IPS-15b (cell line): ENCODE measurements at regions not wholly inside any gene's neighbourhood (a gene's known extent, or its start where the extent isn't known, plus 50 kb on each side); places are given as distances from the start of the nearest gene placed in this dataset.

Experiments used
- H3K27me3 ChIP-seq: one replicate; pipeline ENCODE4 v1.6.1; 2013; ENCODE audit warnings: low read length; ENCODE audit not compliant: control insufficient read depth, insufficient read depth
- H3K36me3 ChIP-seq: one replicate; pipeline ENCODE4 v1.6.1; 2013; ENCODE audit warnings: low read length; ENCODE audit not compliant: control insufficient read depth, insufficient read depth
- H3K4me1 ChIP-seq: one replicate; pipeline ENCODE4 v1.6.1; 2013; ENCODE audit warnings: mild to moderate bottlenecking, low read length; ENCODE audit not compliant: control insufficient read depth, insufficient read depth
- H3K4me3 ChIP-seq: one replicate; pipeline ENCODE4 v1.5.1; 2013; ENCODE audit warnings: low read depth, low read length
- H3K9ac ChIP-seq: one replicate; pipeline ENCODE4 v1.6.1; 2013; ENCODE audit warnings: low read depth, mild to moderate bottlenecking, low read length
- H3K9me3 ChIP-seq: one replicate; pipeline ENCODE4 v1.6.1; 2013; ENCODE audit warnings: mild to moderate bottlenecking, low read length; ENCODE audit not compliant: control insufficient read depth, insufficient read depth

- Histone ChIP-seq H3K27me3 (no peaks in the 10 kb centered on the region), H3K36me3 (no peaks in the 10 kb centered on the region), H3K9ac (no peak overlapping the region)
These were observed 243.7 kb downstream of the SLC16A7 start for GRCh38 chr12:59839514-59839913.

GRCh38 chr12:59843260-59843843, 247.5 kb downstream of the SLC16A7 start:
- no peaks in the 10 kb centered on the region for H3K36me3 ChIP-seq
- H3K4me1 ChIP-seq, result peaks cover 5% of the 10 kb centered on the region
- H3K27me3 ChIP-seq, result no peaks in the 10 kb centered on the region
- no peaks in the 10 kb centered on the region for H3K9me3 ChIP-seq
- H3K4me3 ChIP-seq, result no peak overlapping the region
- H3K9ac ChIP-seq, result no peak overlapping the region

More at GRCh38 chr12:59839514-59839913, 243.7 kb downstream of the SLC16A7 start:
- no peaks in the 10 kb centered on the region for H3K9me3 ChIP-seq
- H3K4me3 ChIP-seq, result no peak overlapping the region
- H3K4me1 ChIP-seq, result peaks cover 5% of the 10 kb centered on the region

- Histone ChIP-seq H3K36me3 (no peaks in the 10 kb centered on the region), H3K27me3 (no peaks in the 10 kb centered on the region), H3K4me1 (peaks cover 5% of the 10 kb centered on the region), H3K4me3 (no peak overlapping the region), H3K9me3 (no peaks in the 10 kb centered on the region), H3K9ac (no peak overlapping the region)
These were observed 248.9 kb downstream of the SLC16A7 start for GRCh38 chr12:59844750-59845149.

- H3K27me3 ChIP-seq, result no peaks in the 10 kb centered on the region
- no peak overlapping the region for H3K9ac ChIP-seq
- no peak overlapping the region for H3K4me3 ChIP-seq
- peaks cover 5% of the 10 kb centered on the region for H3K4me1 ChIP-seq
- no peaks in the 10 kb centered on the region for H3K36me3 ChIP-seq
- H3K9me3 ChIP-seq, result no peaks in the 10 kb centered on the region
These were observed 249.5 kb downstream of the SLC16A7 start for GRCh38 chr12:59845293-59845692.

- H3K4me1 ChIP-seq, result peaks cover 5% of the 10 kb centered on the region
- H3K36me3 ChIP-seq, result no peaks in the 10 kb centered on the region
- H3K9ac ChIP-seq, result no peak overlapping the region
- H3K27me3 ChIP-seq, result no peaks in the 10 kb centered on the region
- no peaks in the 10 kb centered on the region for H3K9me3 ChIP-seq
- H3K4me3 ChIP-seq, result no peak overlapping the region
These were observed 251.3 kb downstream of the SLC16A7 start for GRCh38 chr12:59847127-59847526.

- no peaks in the 10 kb centered on the region for H3K4me1 ChIP-seq
- no peaks in the 10 kb centered on the region for H3K36me3 ChIP-seq
- H3K9me3 ChIP-seq, result no peaks in the 10 kb centered on the region
- H3K9ac ChIP-seq, result no peak overlapping the region
- H3K4me3 ChIP-seq, result no peak overlapping the region
- H3K27me3 ChIP-seq, result no peaks in the 10 kb centered on the region
These were observed 254.4 kb downstream of the SLC16A7 start for GRCh38 chr12:59850268-59850667.

GRCh38 chr12:59858508-59859170, 262.8 kb downstream of the SLC16A7 start:
- Histone ChIP-seq H3K36me3 (no peaks in the 10 kb centered on the region), H3K4me1 (no peaks in the 10 kb centered on the region), H3K4me3 (no peak overlapping the region), H3K9ac (no peak overlapping the region), H3K27me3 (no peaks in the 10 kb centered on the region), H3K9me3 (no peaks in the 10 kb centered on the region)

GRCh38 chr12:59859171-59859510, 263.3 kb downstream of the SLC16A7 start:
- Histone ChIP-seq H3K9ac (no peak overlapping the region), H3K27me3 (no peaks in the 10 kb centered on the region), H3K36me3 (no peaks in the 10 kb centered on the region), H3K4me1 (no peaks in the 10 kb centered on the region), H3K9me3 (no peaks in the 10 kb centered on the region), H3K4me3 (no peak overlapping the region)

- no peaks in the 10 kb centered on the region for H3K36me3 ChIP-seq
- no peaks in the 10 kb centered on the region for H3K9me3 ChIP-seq
- no peaks in the 10 kb centered on the region for H3K4me1 ChIP-seq
- no peak overlapping the region for H3K9ac ChIP-seq
- no peak overlapping the region for H3K4me3 ChIP-seq
- H3K27me3 ChIP-seq, result no peaks in the 10 kb centered on the region
These were observed 265.8 kb downstream of the SLC16A7 start for GRCh38 chr12:59861635-59862034.

GRCh38 chr12:59867055-59867454, 271.2 kb downstream of the SLC16A7 start:
- Histone ChIP-seq H3K9ac (no peak overlapping the region), H3K4me1 (no peaks in the 10 kb centered on the region), H3K9me3 (no peaks in the 10 kb centered on the region), H3K36me3 (no peaks in the 10 kb centered on the region), H3K27me3 (no peaks in the 10 kb centered on the region), H3K4me3 (no peak overlapping the region)

- H3K27me3 ChIP-seq, result no peaks in the 10 kb centered on the region
- no peaks in the 10 kb centered on the region for H3K4me1 ChIP-seq
- H3K36me3 ChIP-seq, result no peaks in the 10 kb centered on the region
- H3K9me3 ChIP-seq, result no peaks in the 10 kb centered on the region
- no peak overlapping the region for H3K9ac ChIP-seq
- no peak overlapping the region for H3K4me3 ChIP-seq
These were observed 271.9 kb downstream of the SLC16A7 start for GRCh38 chr12:59867689-59868088.

- Histone ChIP-seq H3K4me1 (peaks cover 7% of the 10 kb centered on the region), H3K36me3 (no peaks in the 10 kb centered on the region), H3K9me3 (no peaks in the 10 kb centered on the region), H3K4me3 (no peak overlapping the region), H3K27me3 (no peaks in the 10 kb centered on the region), H3K9ac (no peak overlapping the region)
These were observed 275.9 kb downstream of the SLC16A7 start for GRCh38 chr12:59871779-59872178.
